Esophagus muscularis mucosa (tissue), 4 donors: ENCODE measurements at regions not wholly inside any gene's neighbourhood (a gene's known extent, or its start where the extent isn't known, plus 50 kb on each side); places are given as distances from the start of the nearest gene placed in this dataset.

Source experiments
- EP300 ChIP-seq: sonication (generic); formaldehyde crosslinking; IDR thresholded peaks from one replicate; pipeline ENCODE4 v1.6.1; 2017; ENCODE audit warnings: antibody characterized with exemption
- POLR2A ChIP-seq: fragments of 450-650 bp; IDR thresholded peaks from one replicate; pipeline ENCODE4 v1.6.1; 2017; ENCODE audit warnings: antibody characterized with exemption, moderate library complexity, mild to moderate bottlenecking, low read depth
- TF ChIP-seq, protein P1 (sequence below), 3 experiments: fragments of 200-600 bp in 2 of 3; fragments of 450-650 bp in 1 of 3; sonication (generic) in 2 of 3; IDR thresholded peaks; one replicate each; pipeline ENCODE4 v1.5.1; 2017 to 2019; ENCODE audit warnings: antibody characterized with exemption in 3 of 3, mild to moderate bottlenecking in 2 of 3, moderate library complexity in 1 of 3

- TF ChIP-seq, protein P1, sequence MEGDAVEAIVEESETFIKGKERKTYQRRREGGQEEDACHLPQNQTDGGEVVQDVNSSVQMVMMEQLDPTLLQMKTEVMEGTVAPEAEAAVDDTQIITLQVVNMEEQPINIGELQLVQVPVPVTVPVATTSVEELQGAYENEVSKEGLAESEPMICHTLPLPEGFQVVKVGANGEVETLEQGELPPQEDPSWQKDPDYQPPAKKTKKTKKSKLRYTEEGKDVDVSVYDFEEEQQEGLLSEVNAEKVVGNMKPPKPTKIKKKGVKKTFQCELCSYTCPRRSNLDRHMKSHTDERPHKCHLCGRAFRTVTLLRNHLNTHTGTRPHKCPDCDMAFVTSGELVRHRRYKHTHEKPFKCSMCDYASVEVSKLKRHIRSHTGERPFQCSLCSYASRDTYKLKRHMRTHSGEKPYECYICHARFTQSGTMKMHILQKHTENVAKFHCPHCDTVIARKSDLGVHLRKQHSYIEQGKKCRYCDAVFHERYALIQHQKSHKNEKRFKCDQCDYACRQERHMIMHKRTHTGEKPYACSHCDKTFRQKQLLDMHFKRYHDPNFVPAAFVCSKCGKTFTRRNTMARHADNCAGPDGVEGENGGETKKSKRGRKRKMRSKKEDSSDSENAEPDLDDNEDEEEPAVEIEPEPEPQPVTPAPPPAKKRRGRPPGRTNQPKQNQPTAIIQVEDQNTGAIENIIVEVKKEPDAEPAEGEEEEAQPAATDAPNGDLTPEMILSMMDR (IDR thresholded peaks at IDR 0.05) = no peak
- TF ChIP-seq POLR2A (no peak), EP300 (no peak)
Observed at GRCh38 chr16:85286066-85286831, 174.0 kb upstream of the CIBAR2 start.
